Liver (tissue), 8 donors: ENCODE measurements at regions not wholly inside any gene's neighbourhood (a gene's known extent, or its start where the extent isn't known, plus 50 kb on each side); places are given as distances from the start of the nearest gene placed in this dataset.

Experiments used
- DNase-seq: peaks from one replicate; pipeline ENCODE4 v3.0.0-alpha.2; 2017; ENCODE audit warnings: low spot score
- H3K27ac ChIP-seq, 2 donors: one replicate each; pipeline ENCODE4 v1.7.0; 2013; ENCODE audit warnings: inconsistent platforms in 2 of 2, low read length in 2 of 2, control low read depth in 1 of 2, low read depth in 1 of 2, mild to moderate bottlenecking in 1 of 2
- H3K27me3 ChIP-seq, 4 donors: one replicate each; pipeline versions ENCODE4 v1.6.1 to v1.7.0; 2013; ENCODE audit warnings: low read length in 3 of 4, inconsistent platforms in 1 of 4, mild to moderate bottlenecking in 1 of 4, moderate library complexity in 1 of 4; ENCODE audit not compliant: control insufficient read depth in 4 of 4, insufficient read depth in 4 of 4
- H3K36me3 ChIP-seq, 4 donors: one replicate each; pipeline versions ENCODE4 v1.6.1 to v1.7.0; 2013; ENCODE audit warnings: low read length in 3 of 4, mild to moderate bottlenecking in 3 of 4, low read depth in 1 of 4, moderate library complexity in 1 of 4; ENCODE audit not compliant: control insufficient read depth in 4 of 4, insufficient read depth in 3 of 4
- H3K4me1 ChIP-seq, 4 donors: one replicate each; pipeline versions ENCODE4 v1.6.1 to v1.7.0; 2013; ENCODE audit warnings: low read length in 3 of 4, mild to moderate bottlenecking in 3 of 4, moderate library complexity in 1 of 4; ENCODE audit not compliant: control insufficient read depth in 4 of 4, insufficient read depth in 4 of 4
- H3K4me3 ChIP-seq, 3 donors: one replicate each; pipeline versions ENCODE4 v1.6.1 to v1.7.0; 2013; ENCODE audit warnings: low read length in 3 of 3, control low read depth in 1 of 3, low read depth in 1 of 3, mild to moderate bottlenecking in 1 of 3
- H3K9ac ChIP-seq, 2 donors: one replicate each; pipeline ENCODE4 v1.7.0; 2013; ENCODE audit warnings: low read length in 2 of 2, mild to moderate bottlenecking in 2 of 2, moderate library complexity in 2 of 2, control low read depth in 1 of 2, low read depth in 1 of 2
- H3K9me3 ChIP-seq, 4 donors: one replicate each; pipeline versions ENCODE4 v1.6.1 to v1.7.0; 2013; ENCODE audit warnings: low read length in 3 of 4; ENCODE audit not compliant: control insufficient read depth in 4 of 4
- ATF3 ChIP-seq: IDR thresholded peaks from 2 replicates; pipeline ENCODE4 v1.6.1; 2016; ENCODE audit warnings: antibody characterized with exemption
- CTCF ChIP-seq: fragments of 150-350 bp; IDR thresholded peaks from 2 replicates; pipeline ENCODE4 v1.5.1; 2017; ENCODE audit warnings: improper control_type of control experiment, low read depth, low read length; ENCODE audit not compliant: missing input control
- FOXA2 ChIP-seq: IDR thresholded peaks from 2 replicates; pipeline ENCODE4 v1.6.1; 2016; ENCODE audit warnings: antibody characterized with exemption
- GABPA ChIP-seq, 2 donors: IDR thresholded peaks in 1 of 2; conservative IDR thresholded peaks in 1 of 2; 2 replicates each; pipeline ENCODE4 v1.6.1; 2016; ENCODE audit warnings: antibody characterized with exemption in 2 of 2, mild to moderate bottlenecking in 1 of 2, moderate library complexity in 1 of 2
- HNF4A ChIP-seq, 2 donors: conservative IDR thresholded peaks; 2 replicates each; pipeline ENCODE4 v1.6.1; 2016; ENCODE audit warnings: antibody characterized with exemption in 2 of 2, mild to moderate bottlenecking in 2 of 2
- MAX ChIP-seq: IDR thresholded peaks from 2 replicates; pipeline ENCODE4 v1.6.1; 2016; ENCODE audit warnings: antibody characterized with exemption
- RAD21 ChIP-seq, 2 donors: IDR thresholded peaks; 2 replicates each; pipeline ENCODE4 v1.6.1; 2016; ENCODE audit warnings: antibody characterized with exemption in 2 of 2, mild to moderate bottlenecking in 2 of 2
- REST ChIP-seq: IDR thresholded peaks from 2 replicates; pipeline ENCODE4 v1.6.1; 2016; ENCODE audit warnings: antibody characterized with exemption, mild to moderate bottlenecking
- RXRA ChIP-seq, 2 donors: IDR thresholded peaks; 2 replicates each; pipeline ENCODE4 v1.6.1; 2017 to 2018; ENCODE audit warnings: antibody characterized with exemption in 2 of 2, mild to moderate bottlenecking in 1 of 2
- SP1 ChIP-seq: IDR thresholded peaks from 2 replicates; pipeline ENCODE4 v1.6.1; 2018; ENCODE audit warnings: antibody characterized with exemption, mild to moderate bottlenecking
- TAF1 ChIP-seq: conservative IDR thresholded peaks from 2 replicates; pipeline ENCODE4 v1.6.1; 2016; ENCODE audit warnings: antibody characterized with exemption, mild to moderate bottlenecking
- YY1 ChIP-seq: IDR thresholded peaks from 2 replicates; pipeline ENCODE4 v1.6.1; 2016; ENCODE audit warnings: antibody characterized with exemption, mild to moderate bottlenecking
- ZBTB33 ChIP-seq: IDR thresholded peaks from 2 replicates; pipeline ENCODE4 v1.6.1; 2016; ENCODE audit warnings: antibody characterized with exemption
- WGBS: extraction: QIAGEN DNeasy Blood & Tissue Kit; methylation state at CpG from one replicate; pipeline ENCODE4 v1.1.7; 2013; 5-methylcytosine and 5-hydroxymethylcytosine counted together
- donor health status: healthy.
- donor health status: healthy.
- donor health status: healthy.
- donor health status: healthy.
- donor health status: healthy.

- Histone ChIP-seq H3K9ac (no peak overlapping the region), H3K36me3 (no peaks in the 10 kb centered on the region), H3K9me3 (no peaks in the 10 kb centered on the region), H3K4me1 (peaks cover 7 to 15% (median 11%) of the 10 kb centered on the region in 4 donors), H3K4me3 (no peak overlapping the region), H3K27me3 (no peaks in the 10 kb centered on the region), H3K27ac (no peak overlapping the region)
- no peak for TF ChIP-seq GABPA (IDR thresholded peaks at IDR 0.05 in 1 of 2, conservative IDR thresholded peaks at IDR 0.05 in 1 of 2)
- no peak for TF ChIP-seq YY1
- no peak for TF ChIP-seq FOXA2
- no peak for TF ChIP-seq ATF3
- TF ChIP-seq MAX = no peak
- no peak for DNase-seq
- 66% methylated on average over 8 of the region's 8 CpGs for WGBS
These were observed 1031.2 kb upstream of the TMEM132C start for GRCh38 chr12:127235761-127236160.

GRCh38 chr12:127236491-127236890, 1030.5 kb upstream of the TMEM132C start:
- no peak overlapping the region for H3K4me3 ChIP-seq
- WGBS = 69% methylated on average over 4 of the region's 4 CpGs
- no peak overlapping the region for H3K27ac ChIP-seq
- TF ChIP-seq GABPA (IDR thresholded peaks at IDR 0.05 in 1 of 2, conservative IDR thresholded peaks at IDR 0.05 in 1 of 2) (no peak), CTCF (no peak), SP1 (no peak), ATF3 (no peak), HNF4A (conservative IDR thresholded peaks at IDR 0.05) (no peak), YY1 (no peak), ZBTB33 (no peak), REST (no peak), RXRA (IDR thresholded peaks at IDR 0.05) (no peak), RAD21 (IDR thresholded peaks at IDR 0.05) (no peak), FOXA2 (no peak), TAF1 (no peak), MAX (no peak)
- no peaks in the 10 kb centered on the region for H3K9me3 ChIP-seq
- no peak overlapping the region for H3K9ac ChIP-seq
- DNase-seq = no peak
- H3K27me3 ChIP-seq = no peaks in the 10 kb centered on the region
- no peaks in the 10 kb centered on the region for H3K36me3 ChIP-seq
- H3K4me1 ChIP-seq = peaks cover 8 to 20% (median 16%) of the 10 kb centered on the region in 4 donors
